OCI-LY1 (cell line): ENCODE measurements at regions not wholly inside any gene's neighbourhood (a gene's known extent, or its start where the extent isn't known, plus 50 kb on each side); places are given as distances from the start of the nearest gene placed in this dataset.

Experiments
- H2AFZ ChIP-seq: fragments of 200-600 bp; sonication (generic), shearing (Covaris generic); 2 replicates; pipeline ENCODE4 v1.6.0; 2014; ENCODE audit warnings: antibody characterized with exemption, mild to moderate bottlenecking, low read length
- H3F3A ChIP-seq: fragments of 200-600 bp; sonication (generic), shearing (Covaris generic); 2 replicates; pipeline ENCODE4 v1.6.0; 2014; ENCODE audit warnings: mild to moderate bottlenecking, antibody characterized with exemption, low read length, moderate library complexity; ENCODE audit not compliant: insufficient read depth
- H3K27ac ChIP-seq: fragments of 200-600 bp; sonication (generic); 2 replicates; pipeline ENCODE4 v1.5.1; 2014; ENCODE audit warnings: low read length, mixed run types, mild to moderate bottlenecking, low read depth; ENCODE audit not compliant: poor library complexity, severe bottlenecking
- H3K27me3 ChIP-seq: fragments of 200-600 bp; sonication (generic); 2 replicates; pipeline ENCODE4 v1.6.0; 2014; ENCODE audit warnings: antibody characterized with exemption, mild to moderate bottlenecking, low read length, moderate library complexity; ENCODE audit not compliant: insufficient read depth
- H3K36me3 ChIP-seq: fragments of 200-600 bp; sonication (generic); 2 replicates; pipeline ENCODE4 v1.6.1; 2014; ENCODE audit warnings: mild to moderate bottlenecking, antibody characterized with exemption, low read length, moderate library complexity, mixed read lengths; ENCODE audit not compliant: insufficient read depth
- H3K4me1 ChIP-seq: fragments of 200-600 bp; sonication (generic); 2 replicates; pipeline ENCODE4 v1.5.1; 2014; ENCODE audit warnings: mild to moderate bottlenecking, low read length, moderate library complexity; ENCODE audit not compliant: insufficient read depth, severe bottlenecking
- H3K4me2 ChIP-seq: fragments of 200-600 bp; sonication (generic), shearing (Covaris generic); 2 replicates; pipeline ENCODE4 v1.6.1; 2014; ENCODE audit warnings: low read length
- H3K4me3 ChIP-seq: fragments of 200-600 bp; sonication (generic); 2 replicates; pipeline ENCODE4 v1.5.1; 2014; ENCODE audit warnings: low read length, low read depth, mild to moderate bottlenecking, mixed read lengths; ENCODE audit not compliant: poor library complexity, severe bottlenecking
- H3K79me2 ChIP-seq: fragments of 200-600 bp; shearing (Covaris generic); 2 replicates; pipeline ENCODE4 v1.6.1; 2016; ENCODE audit warnings: mixed run types, low read length, mixed read lengths; ENCODE audit not compliant: insufficient read depth
- H3K9ac ChIP-seq: fragments of 200-600 bp; sonication (generic), shearing (Covaris generic); 2 replicates; pipeline ENCODE4 v1.6.1; 2014; ENCODE audit warnings: mild to moderate bottlenecking, low read length, mixed read lengths
- H3K9me2 ChIP-seq: fragments of 200-600 bp; sonication (generic), shearing (Covaris generic); 2 replicates; pipeline ENCODE4 v1.6.1; 2014; ENCODE audit warnings: low read depth, mild to moderate bottlenecking, low read length, mixed read lengths
- H3K9me3 ChIP-seq: fragments of 200-600 bp; shearing (Covaris generic); 2 replicates; pipeline ENCODE4 v1.6.1; 2014; ENCODE audit warnings: low read length, mixed read lengths
- H4K20me1 ChIP-seq: fragments of 200-600 bp; sonication (generic), shearing (Covaris generic); 2 replicates; pipeline ENCODE4 v1.6.0; 2016; ENCODE audit warnings: mild to moderate bottlenecking, low read length; ENCODE audit not compliant: insufficient read depth
- CTCF ChIP-seq: fragments of 200-600 bp; sonication (generic), shearing (Covaris generic); IDR thresholded peaks from 2 replicates; pipeline ENCODE4 v1.5.1; 2017; ENCODE audit warnings: mild to moderate bottlenecking, antibody characterized with exemption, low read length, moderate library complexity, mixed read lengths
- EZH2 ChIP-seq: fragments of 200-600 bp; sonication (generic), shearing (Covaris generic); IDR thresholded peaks from 2 replicates; pipeline ENCODE4 v1.8.0; 2017; ENCODE audit warnings: borderline replicate concordance, mixed run types, mild to moderate bottlenecking, antibody characterized with exemption, low read length, moderate library complexity, mixed read lengths

DNA sequence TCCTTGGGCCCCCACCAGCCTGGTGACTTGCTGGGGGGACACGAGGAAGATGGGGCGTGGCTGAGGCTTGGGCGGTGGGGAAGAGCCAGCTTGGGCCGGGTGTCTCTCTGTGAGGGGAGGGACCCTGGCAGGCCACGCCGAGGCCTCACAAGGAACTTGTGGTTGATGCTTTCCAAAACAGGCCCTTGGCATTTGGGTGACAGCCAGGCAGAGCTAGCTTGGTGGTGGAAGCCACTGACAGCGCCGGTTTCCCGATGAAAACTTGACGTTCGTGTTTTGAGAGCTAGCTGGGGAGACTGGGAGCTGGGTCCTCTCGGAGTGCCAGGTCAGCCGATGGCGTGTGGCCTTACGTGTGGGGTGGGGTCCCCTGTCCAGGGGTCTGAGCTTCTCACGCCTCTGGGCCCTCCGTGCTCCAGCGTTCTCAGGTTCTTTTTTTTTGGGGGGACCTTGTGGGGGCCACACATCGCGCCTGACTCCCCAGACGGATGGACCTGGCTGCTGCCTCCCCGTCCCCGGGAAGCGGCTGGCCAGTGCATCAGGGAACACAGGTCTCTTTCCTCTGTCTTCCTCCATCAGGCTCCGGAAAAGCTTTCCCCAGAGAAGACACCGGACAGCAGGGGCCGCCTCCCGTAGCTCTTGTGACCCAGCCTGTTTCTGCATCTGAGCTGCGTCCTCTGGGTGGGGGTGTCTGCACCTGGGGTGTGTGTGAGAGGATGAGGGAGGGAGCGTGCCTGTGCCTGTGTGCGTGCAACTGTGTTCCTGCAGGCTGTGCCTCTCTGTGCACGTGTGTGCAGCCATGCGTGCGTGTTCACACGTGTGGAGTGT lies 129.3 kb upstream of the LPCAT1 start:
- TF ChIP-seq EZH2 (no peak), CTCF (no peak)
- Histone ChIP-seq H3K27ac (peak overlapping the region; percentile 49), H4K20me1 (no peaks in the 10 kb centered on the region), H3K9ac (no peak overlapping the region; the same call in 1 of the 2 replicates), H3K27me3 (no peaks in the 10 kb centered on the region), H3K4me1 (peaks cover 21% of the 10 kb centered on the region), H3K9me3 (no peaks in the 10 kb centered on the region), H3K79me2 (no peaks in the 10 kb centered on the region), H3F3A (0 out of 2 replicates have a peak, but pooled peaks cover 3% of the 10 kb centered on the region), H3K4me3 (peak overlapping the region; percentile 35), H2AFZ (no peak overlapping the region), H3K4me2 (peak overlapping the region; percentile 58), H3K9me2 (no peaks in the 10 kb centered on the region), H3K36me3 (no peaks in the 10 kb centered on the region)

GRCh38 chr5:1651971-1652872 lies 128.5 kb upstream of the LPCAT1 start:
- Histone ChIP-seq H3K4me1 (peaks cover 21% of the 10 kb centered on the region), H3K36me3 (no peaks in the 10 kb centered on the region), H4K20me1 (no peaks in the 10 kb centered on the region), H2AFZ (no peak overlapping the region), H3K9me3 (no peaks in the 10 kb centered on the region), H3K9ac (no peak overlapping the region), H3K27me3 (no peaks in the 10 kb centered on the region), H3K4me3 (no peak overlapping the region), H3K9me2 (no peaks in the 10 kb centered on the region), H3K27ac (no peak overlapping the region), H3K79me2 (no peaks in the 10 kb centered on the region), H3K4me2 (no peak overlapping the region), H3F3A (0 out of 2 replicates have a peak, but pooled peaks cover 3% of the 10 kb centered on the region)
- TF ChIP-seq CTCF (no peak), EZH2 (no peak)

DNA sequence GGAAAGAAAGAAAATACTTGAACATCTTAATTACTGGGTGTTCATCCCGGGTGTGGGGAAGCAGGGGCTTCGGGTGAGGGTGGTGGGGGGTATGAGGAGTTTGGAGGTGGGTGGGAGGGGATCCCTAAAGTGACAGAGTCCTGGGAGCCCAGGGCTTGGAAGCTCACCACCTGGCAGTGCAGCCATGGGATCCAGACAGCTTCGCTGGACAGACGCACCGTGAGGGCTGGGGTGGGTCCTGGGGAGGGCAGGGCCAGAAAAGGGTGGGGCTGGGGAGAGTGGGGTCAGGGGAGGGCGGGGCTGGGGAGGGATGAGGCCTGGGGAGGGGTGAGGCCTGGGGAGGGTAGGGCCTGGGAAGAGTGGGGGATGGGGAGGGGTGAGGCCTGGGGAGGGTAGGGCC lies 127.5 kb upstream of the LPCAT1 start:
- Histone ChIP-seq H3K79me2 (no peaks in the 10 kb centered on the region), H3F3A (0 out of 2 replicates have a peak, but pooled peaks cover 3% of the 10 kb centered on the region), H4K20me1 (no peaks in the 10 kb centered on the region), H2AFZ (no peak overlapping the region), H3K36me3 (no peaks in the 10 kb centered on the region), H3K27ac (no peak overlapping the region), H3K4me1 (peaks cover 21% of the 10 kb centered on the region), H3K4me3 (no peak overlapping the region), H3K9ac (no peak overlapping the region), H3K4me2 (no peak overlapping the region), H3K9me3 (no peaks in the 10 kb centered on the region), H3K27me3 (no peaks in the 10 kb centered on the region), H3K9me2 (no peaks in the 10 kb centered on the region)
- TF ChIP-seq EZH2, result no peak
- no peak for TF ChIP-seq CTCF
